ENCODE measurements at regions not wholly inside any gene's neighbourhood (a gene's known extent, or its start where the extent isn't known, plus 50 kb on each side); places are given as distances from the start of the nearest gene placed in this dataset.
A peak's percentile ranks its signal among the peaks of the same experiment; 100 is the strongest.

GRCh38 chr2:150387586-150388288 lies 99.7 kb downstream of the RND3 start:
- DNase-seq (ENCODE audit: low read depth): no peak
- no peak for TF ChIP-seq CTCF (IDR thresholded peaks at IDR 0.05; ENCODE audit: insufficient read depth, low read depth, low read length)
- H3K4me3 ChIP-seq (ENCODE audit: low read depth, low read length): no peak overlapping the region

GRCh38 chr2:150385211-150385610 lies 102.3 kb downstream of the RND3 start:
- no peak overlapping the region for H3K4me3 ChIP-seq (ENCODE audit: low read depth, low read length)
- no peak for TF ChIP-seq CTCF (IDR thresholded peaks at IDR 0.05; ENCODE audit: insufficient read depth, low read depth, low read length)
- no peak for DNase-seq (ENCODE audit: low read depth)

- DNase-seq (ENCODE audit: low read depth): no peak
- TF ChIP-seq CTCF (IDR thresholded peaks at IDR 0.05; ENCODE audit: insufficient read depth, low read depth, low read length): no peak
- no peak overlapping the region for H3K4me3 ChIP-seq (ENCODE audit: low read depth, low read length)
Measured at GRCh38 chr2:150383587-150383986, 103.9 kb downstream of the RND3 start.

GRCh38 chr2:150379166-150379565 lies 108.3 kb downstream of the RND3 start:
- no peak for TF ChIP-seq CTCF (IDR thresholded peaks at IDR 0.05; ENCODE audit: insufficient read depth, low read depth, low read length)
- H3K4me3 ChIP-seq (ENCODE audit: low read depth, low read length): no peak overlapping the region
- DNase-seq (ENCODE audit: low read depth): no peak

GRCh38 chr2:150378686-150379085 lies 108.8 kb downstream of the RND3 start:
- DNase-seq (ENCODE audit: low read depth): no peak
- no peak overlapping the region for H3K4me3 ChIP-seq (ENCODE audit: low read depth, low read length)
- no peak for TF ChIP-seq CTCF (IDR thresholded peaks at IDR 0.05; ENCODE audit: insufficient read depth, low read depth, low read length)

GRCh38 chr2:150376553-150377335 lies 110.7 kb downstream of the RND3 start:
- no peak for TF ChIP-seq CTCF (IDR thresholded peaks at IDR 0.05; ENCODE audit: insufficient read depth, low read depth, low read length)
- DNase-seq (ENCODE audit: low read depth): peak; percentile 69
- no peak overlapping the region for H3K4me3 ChIP-seq (ENCODE audit: low read depth, low read length)
